ENCODE measurements at regions not wholly inside any gene's neighbourhood (a gene's known extent, or its start where the extent isn't known, plus 50 kb on each side); places are given as distances from the start of the nearest gene placed in this dataset.
"Not testable (repeated sequence)": the region's sequence is repeated elsewhere in the genome, so short reads cannot be mapped to it uniquely, and the experiment has no call there.

DNA sequence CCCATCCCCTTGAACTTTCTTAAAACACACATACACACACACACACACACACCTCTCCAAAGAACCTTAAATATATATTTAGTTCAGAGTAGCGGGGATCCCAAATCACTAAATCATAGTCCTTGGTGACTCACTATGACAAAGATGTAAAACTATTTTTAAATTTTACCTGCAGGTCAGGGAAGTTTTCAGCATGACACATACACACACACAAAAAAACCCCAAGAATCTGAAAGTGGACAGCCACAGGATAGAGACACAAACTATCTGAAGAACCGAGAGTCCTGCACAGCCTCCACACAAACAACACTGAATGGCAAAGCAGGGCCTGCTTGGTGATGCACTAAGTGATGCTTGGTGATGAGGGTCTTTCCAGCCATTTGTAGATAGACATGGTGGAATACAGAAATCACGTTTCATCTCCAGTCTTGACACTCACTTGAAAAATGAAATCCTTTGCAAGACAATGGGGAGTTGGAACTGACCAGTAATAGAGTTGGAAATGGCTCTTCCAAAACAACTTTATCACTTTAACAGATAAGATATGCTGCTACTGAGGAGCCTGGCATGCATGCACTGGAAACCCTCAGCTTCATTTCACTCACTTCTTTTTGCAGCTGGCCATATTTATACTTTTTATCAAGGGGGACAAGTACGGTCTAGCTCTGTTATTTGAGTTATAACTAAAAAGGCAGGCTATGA lies 307.3 kb downstream of the RAPGEF2 start:
- TF ChIP-seq POLR2A (IDR thresholded peaks at IDR 0.05; ENCODE audit: low read length) (no peak), GATA1 (IDR thresholded peaks at IDR 0.05; ENCODE audit: low read depth, low read length) (no peak)
- no peak for DNase-seq

DNA sequence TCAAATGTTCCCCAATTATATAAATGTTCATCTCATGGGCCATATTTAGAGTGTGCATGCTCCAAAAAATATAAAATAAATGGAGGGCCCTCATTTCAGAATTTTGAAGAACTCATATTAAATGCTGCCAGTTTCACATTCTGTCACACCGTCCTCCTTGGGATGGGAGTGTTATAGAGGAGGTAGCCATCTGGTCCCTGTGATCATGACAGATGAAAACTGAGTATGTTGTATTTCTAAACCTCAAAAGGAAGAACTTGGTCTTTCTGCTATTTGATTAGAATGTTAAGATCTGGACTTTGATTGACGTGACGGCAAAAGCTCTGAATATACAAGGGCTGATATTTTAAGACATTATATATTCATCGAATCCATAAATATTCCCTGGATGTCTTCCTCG lies 308.0 kb downstream of the RAPGEF2 start:
- no peak for TF ChIP-seq GATA1 (IDR thresholded peaks at IDR 0.05; ENCODE audit: low read depth, low read length)
- TF ChIP-seq POLR2A (IDR thresholded peaks at IDR 0.05; ENCODE audit: low read length): no peak
- DNase-seq: no peak

DNA sequence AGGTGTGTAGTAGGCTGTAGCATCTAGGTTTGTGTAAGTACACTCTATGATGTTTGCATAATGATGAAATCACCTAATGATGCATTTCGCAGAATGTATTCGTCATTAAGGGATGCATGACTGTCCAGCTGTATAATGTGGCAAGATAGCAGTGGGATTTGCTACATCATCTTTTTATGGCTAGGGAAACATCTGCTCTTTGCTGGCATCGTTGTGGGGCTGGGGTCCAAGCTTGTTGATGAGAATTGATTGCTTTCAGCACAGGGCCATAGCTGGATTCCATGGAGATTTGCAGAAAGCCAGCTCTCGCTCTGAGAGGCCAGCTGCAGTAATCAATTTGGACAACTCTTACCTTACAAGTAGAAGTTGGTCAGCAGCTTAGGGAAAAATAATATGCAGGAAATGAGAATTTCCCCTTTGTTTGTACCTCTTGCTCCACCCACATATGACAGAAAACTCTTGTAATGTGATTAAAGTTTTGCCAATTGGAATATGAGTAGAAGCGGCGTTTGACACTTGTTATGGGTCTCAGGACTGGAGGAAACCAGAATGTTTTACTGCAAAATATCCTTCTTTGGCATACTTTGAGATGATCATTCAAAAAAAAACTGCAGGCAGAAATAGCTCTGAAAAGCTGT lies 310.5 kb downstream of the RAPGEF2 start:
- TF ChIP-seq GATA1 (IDR thresholded peaks at IDR 0.05; ENCODE audit: low read depth, low read length) (no peak), POLR2A (IDR thresholded peaks at IDR 0.05; ENCODE audit: low read length) (no peak)
- no peak for DNase-seq

DNA sequence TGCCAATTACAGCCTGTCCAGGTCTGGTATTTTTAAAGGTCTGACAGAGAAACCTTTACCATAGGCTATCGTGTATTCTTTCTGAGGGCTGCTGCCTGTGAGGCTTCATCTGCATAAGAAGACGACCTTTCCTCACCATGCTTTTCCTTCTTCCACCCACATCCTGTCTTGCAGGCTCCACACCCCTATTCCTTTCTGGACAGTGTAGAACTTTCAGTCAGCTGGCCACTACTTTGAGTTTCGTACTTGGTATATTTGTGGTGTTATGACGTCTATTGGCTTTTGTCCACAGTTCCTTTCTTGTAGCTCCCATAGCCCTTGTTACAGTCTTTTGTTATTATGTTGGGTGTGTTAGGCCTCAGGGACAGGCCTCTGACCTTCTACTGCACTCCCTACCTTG lies 311.4 kb downstream of the RAPGEF2 start:
- no peak for DNase-seq
- TF ChIP-seq GATA1 (IDR thresholded peaks at IDR 0.05; ENCODE audit: low read depth, low read length) (no peak), POLR2A (IDR thresholded peaks at IDR 0.05; ENCODE audit: low read length) (no peak)

DNA sequence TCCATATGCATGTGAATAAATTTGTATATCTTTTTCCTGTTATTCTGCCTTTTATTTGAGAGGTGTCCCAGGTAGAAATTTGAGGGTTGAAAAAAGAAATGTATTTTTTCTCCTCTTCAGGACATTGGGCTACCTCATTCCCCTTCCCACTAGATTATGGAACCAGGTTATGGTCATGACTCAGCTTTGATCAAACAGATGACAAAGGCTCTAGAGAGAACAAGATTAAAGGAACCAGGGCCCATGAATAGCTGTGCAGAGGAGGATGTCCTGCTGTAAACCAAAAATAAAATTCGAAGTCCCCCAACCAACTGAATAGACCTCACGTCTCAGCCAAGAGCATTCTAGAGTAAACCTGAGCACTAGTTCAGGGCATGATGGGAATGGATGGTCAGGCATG lies 313.2 kb downstream of the RAPGEF2 start:
- no peak for DNase-seq
- TF ChIP-seq POLR2A (IDR thresholded peaks at IDR 0.05; ENCODE audit: low read length) (no peak), GATA1 (IDR thresholded peaks at IDR 0.05; ENCODE audit: low read depth, low read length) (no peak)

DNA sequence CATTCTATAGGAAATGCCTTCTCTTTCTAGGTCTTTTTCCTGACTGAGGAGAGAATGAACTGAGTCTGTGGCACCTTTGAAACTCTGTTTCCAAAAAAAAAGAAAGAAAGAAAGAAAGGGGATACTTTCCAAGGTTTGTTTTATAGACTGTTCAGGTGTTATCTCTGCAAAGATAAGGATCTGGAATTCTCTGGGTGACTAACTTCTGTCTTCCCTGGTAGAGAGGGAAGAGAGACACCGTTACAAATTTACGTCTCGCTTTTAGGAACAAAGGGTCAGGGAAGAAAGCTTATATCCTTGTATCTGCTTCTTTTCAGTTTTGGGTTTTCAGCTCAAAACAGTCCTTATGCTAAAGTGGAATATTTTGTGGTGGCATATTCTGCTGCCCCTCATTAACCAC lies 314.1 kb downstream of the RAPGEF2 start:
- TF ChIP-seq GATA1 (IDR thresholded peaks at IDR 0.05; ENCODE audit: low read depth, low read length) (no peak), POLR2A (IDR thresholded peaks at IDR 0.05; ENCODE audit: low read length) (no peak)
- no peak for DNase-seq

DNA sequence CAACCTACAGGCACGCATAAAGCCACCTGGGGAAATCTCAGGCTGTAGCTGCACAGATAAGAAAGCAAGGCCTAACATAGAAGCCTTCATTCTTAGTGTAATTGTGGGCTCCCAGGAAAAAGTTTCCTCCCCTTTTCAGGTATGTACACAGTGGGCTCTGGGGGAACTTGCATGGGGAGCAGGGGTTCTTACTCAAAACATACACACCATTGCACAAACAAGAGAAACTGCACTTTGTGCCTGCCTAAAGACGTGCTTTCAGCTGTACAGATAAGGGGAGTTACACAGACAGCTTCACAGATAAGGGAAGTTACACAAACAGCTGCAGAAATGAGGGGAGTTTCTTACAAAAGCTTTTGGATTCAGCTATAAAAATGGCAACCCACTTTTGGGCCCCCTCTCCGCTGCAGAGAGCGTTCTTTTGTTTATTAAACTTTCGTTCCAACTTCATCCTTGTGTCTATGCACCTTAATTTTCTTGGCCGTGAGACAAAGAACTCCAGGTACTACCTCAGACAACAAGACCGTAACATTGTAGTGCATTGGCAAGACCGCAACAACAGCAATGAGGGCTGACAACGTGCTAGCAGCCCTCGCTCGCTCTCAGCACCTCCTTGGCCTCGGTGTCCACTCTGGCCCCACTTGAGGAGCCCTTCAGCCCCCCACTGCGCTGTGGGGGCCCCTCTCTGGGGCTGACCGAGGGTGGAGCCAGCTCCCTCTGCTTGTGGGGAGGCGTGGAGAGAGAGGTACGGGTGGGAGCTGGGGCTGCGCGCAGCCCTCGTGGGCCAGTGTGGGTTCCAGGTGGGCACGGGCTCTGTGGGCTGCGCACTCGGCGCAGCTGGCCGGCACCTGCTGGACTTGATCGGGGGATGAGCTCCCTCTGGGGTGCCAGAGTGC lies 317.5 kb downstream of the RAPGEF2 start:
- DNase-seq: peak in 1 of 2 experiments; percentile 32

DNA sequence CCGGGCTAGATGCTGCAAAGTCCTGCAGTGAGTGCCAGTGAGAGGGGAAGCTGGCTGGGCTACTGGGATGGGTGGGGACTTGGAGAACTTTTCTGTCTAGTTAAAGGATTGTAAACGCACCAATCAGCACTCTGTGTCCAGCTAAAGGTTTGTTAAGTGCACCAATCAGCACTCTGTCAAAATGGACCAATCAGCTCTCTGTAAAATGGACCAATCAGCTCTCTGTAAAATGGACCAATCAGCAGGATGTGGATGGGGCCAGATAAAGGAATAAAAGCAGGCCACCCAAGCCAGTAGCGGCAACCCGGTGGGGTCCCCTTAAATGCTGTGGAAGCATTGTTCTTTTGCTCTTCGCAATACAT lies 318.2 kb downstream of the RAPGEF2 start:
- not testable (repeated sequence) for DNase-seq

More for the DNA sequence above, 317.5 kb downstream of the RAPGEF2 start:
- no peak for TF ChIP-seq POLR2A (IDR thresholded peaks at IDR 0.05; ENCODE audit: low read length)
- TF ChIP-seq GATA1 (IDR thresholded peaks at IDR 0.05; ENCODE audit: low read depth, low read length): no peak

DNA sequence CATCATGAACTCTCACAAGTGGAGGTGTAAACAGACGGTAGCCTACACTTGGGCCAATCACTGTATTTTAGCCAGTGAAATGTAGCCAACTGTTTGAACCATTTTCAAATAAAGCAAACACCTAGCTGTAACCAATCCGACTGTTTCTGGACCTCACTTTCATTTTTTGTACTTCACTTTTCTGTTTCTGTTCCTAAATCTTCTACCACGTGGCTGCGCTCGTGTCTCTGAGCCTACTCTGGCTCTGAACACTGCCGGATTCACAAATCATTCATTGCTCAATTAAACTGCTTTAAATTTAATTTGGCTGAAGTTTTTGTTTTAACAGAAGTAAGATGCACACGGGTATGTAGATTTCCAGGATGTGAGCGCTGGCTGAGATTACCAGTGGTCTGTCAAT lies 319.1 kb downstream of the RAPGEF2 start:
- no peak for DNase-seq
- TF ChIP-seq POLR2A (IDR thresholded peaks at IDR 0.05; ENCODE audit: low read length): no peak
- TF ChIP-seq GATA1 (IDR thresholded peaks at IDR 0.05; ENCODE audit: low read depth, low read length): no peak

DNA sequence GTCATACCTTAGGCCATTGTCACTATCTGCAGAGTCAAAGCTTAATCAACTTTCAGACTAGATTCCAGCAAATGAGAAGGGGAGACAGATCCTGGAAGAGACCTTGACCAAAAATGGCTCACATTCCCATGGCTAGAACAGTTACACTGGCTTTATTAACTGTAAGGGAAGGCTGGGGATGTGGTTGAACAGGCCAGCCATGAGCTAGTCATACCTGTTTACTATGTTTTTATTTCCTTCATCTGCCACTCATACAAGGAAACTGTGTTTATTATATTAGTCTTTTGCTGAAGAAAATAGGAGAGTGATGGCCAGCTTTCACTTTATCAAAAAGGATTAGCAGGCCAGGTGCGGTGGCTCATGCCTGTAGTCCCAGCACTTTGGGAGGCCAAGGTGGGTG lies 319.7 kb downstream of the RAPGEF2 start:
- TF ChIP-seq GATA1 (IDR thresholded peaks at IDR 0.05; ENCODE audit: low read depth, low read length): no peak
- no peak for TF ChIP-seq POLR2A (IDR thresholded peaks at IDR 0.05; ENCODE audit: low read length)
- DNase-seq: no peak

DNA sequence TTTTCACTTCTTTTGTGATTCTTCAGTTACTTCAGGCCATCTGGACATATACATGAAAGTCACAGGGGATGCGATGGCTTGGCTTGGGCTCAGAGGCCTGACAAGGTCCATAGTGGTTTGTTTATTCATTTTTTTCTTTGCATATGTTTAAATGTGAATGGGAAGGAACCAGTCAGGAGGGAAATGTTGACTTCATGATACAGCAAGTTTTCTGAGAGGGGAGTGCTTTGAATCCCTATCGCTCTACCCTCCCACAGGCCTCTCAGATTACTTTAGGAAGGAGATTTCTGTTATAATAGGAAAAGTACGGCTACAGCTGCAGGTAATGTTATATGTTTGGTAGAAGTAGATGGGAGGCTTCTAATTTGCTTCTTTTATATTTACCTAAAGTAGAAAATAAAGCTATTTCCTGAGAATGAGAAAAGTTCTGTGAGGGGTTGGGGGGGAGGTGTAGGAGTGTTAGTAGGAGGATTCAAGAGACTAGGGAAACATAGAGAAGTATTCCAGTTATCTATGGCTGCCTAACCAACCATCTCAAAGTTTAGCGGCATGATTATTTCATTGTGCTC lies 322.9 kb downstream of the RAPGEF2 start:
- TF ChIP-seq POLR2A (IDR thresholded peaks at IDR 0.05; ENCODE audit: low read length) (no peak), GATA1 (IDR thresholded peaks at IDR 0.05; ENCODE audit: low read depth, low read length) (no peak)
- no peak for DNase-seq

DNA sequence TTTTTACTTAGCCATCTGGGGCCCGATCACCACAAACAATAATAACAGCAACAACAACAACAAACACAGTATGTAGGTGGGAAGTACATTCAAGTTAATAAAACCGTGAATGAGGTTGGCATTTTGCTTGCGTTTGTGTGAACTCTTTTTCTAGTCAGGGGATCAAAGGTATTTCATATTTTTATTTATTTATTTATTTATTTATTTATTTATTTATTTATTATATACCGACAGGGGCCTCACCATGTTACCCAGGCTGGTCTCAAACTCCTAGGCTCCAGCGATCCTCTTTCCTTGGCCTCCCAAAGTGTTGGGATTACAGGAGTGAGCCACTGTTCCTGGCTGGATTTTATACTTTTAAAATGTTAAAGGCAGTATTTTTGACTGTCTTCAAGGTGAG lies 325.4 kb downstream of the RAPGEF2 start:
- TF ChIP-seq POLR2A (IDR thresholded peaks at IDR 0.05; ENCODE audit: low read length) (no peak), GATA1 (IDR thresholded peaks at IDR 0.05; ENCODE audit: low read depth, low read length) (no peak)
- DNase-seq: no peak

DNA sequence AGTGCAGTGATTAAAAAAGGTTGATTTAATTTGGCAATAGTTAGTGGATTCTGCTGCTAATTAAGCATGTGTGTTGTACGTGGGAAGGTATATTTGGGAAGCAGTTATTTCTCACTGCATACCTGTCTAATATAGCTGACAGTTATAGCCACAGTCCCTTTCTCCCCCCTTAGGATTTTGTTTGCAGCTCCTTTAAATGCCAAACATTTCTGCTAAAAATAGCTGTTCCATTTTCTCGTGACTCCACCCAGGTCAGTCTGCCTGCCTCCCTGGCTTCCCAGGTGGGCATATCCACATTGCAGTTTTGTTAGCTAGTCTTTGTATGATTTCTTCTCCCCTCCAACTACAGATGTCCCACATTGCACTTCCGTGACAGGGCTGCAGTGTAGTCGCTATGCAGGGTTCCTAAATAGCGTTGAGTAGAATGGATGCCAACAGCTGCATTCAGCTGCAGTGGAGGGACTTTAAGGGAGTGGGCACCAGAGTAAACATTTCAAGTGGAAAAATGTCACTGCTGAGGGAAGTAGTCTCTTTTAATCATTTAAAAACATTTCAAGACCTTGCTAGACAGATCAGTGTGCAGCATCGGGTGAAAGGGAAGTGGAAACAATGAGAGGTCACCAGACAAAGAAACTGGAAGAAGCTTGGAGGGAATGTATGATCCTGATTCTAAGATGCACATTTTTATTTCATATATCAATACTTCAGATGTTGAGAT lies 326.3 kb downstream of the RAPGEF2 start:
- TF ChIP-seq GATA1 (IDR thresholded peaks at IDR 0.05; ENCODE audit: low read depth, low read length): no peak
- TF ChIP-seq POLR2A (IDR thresholded peaks at IDR 0.05; ENCODE audit: low read length): no peak
- no peak for DNase-seq

DNA sequence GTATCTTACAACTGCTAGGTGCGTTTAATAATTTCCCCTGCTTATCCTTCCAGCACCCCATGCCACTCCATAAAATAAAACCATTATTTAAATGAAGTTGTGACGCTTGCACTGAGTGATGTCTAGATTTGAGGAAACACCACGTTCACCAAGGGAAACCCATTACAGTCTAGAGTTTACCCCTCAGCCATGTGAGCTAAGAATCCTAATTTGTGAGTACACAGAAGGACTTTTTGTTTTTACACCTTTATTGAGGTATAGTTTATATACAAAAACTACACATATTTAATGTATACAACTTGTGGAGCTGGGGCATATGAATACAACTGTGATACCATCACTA lies 326.8 kb downstream of the RAPGEF2 start:
- TF ChIP-seq POLR2A (IDR thresholded peaks at IDR 0.05; ENCODE audit: low read length) (no peak), GATA1 (IDR thresholded peaks at IDR 0.05; ENCODE audit: low read depth, low read length) (no peak)

More for the DNA sequence above, 326.8 kb downstream of the RAPGEF2 start:
- DNase-seq: no peak

Measured in erythroblast (primary cell).